Caco-2 (cell line): ENCODE measurements at regions not wholly inside any gene's neighbourhood (a gene's known extent, or its start where the extent isn't known, plus 50 kb on each side); places are given as distances from the start of the nearest gene placed in this dataset.

Source experiments
- BruUV-seq: library from RNA; stranded (reverse); fragments of 400-500 nt; replicated peaks from 2 replicates; lab custom pipeline; 2021; lab: Mats Ljungman, UMichigan
- CTCF ChIA-PET: fragments of 300-600 bp; sonication (Branson Sonifier 250); formaldehyde crosslinking; loops from one replicate; lab custom pipeline; 2022; ENCODE audit warnings: antibody characterized with exemption; lab: Charles Lee
- POLR2A ChIA-PET: fragments of 300-600 bp; sonication (Branson Sonifier 250); formaldehyde crosslinking; loops from one replicate; lab custom pipeline; 2022; ENCODE audit warnings: antibody characterized with exemption; lab: Charles Lee
- DNase-seq, 2 experiments: peaks; one replicate each; pipeline versions ENCODE4 v3.0.0 to v3.0.0-alpha.2; 2020 to 2022
- H3K27me3 ChIP-seq: replicated peaks from 2 replicates; pipeline ENCODE4 v1.6.0; 2011; ENCODE audit warnings: low read length; ENCODE audit not compliant: control insufficient read depth, insufficient read depth
- H3K36me3 ChIP-seq: 2 replicates; pipeline ENCODE4 v1.5.1; 2011; ENCODE audit warnings: low read length; ENCODE audit not compliant: control insufficient read depth, insufficient read depth
- H3K4me1 ChIP-seq: fragments of 250-450 bp; sonication (Bioruptor Pico); 2 replicates; pipeline ENCODE4 v1.5.1; 2020; ENCODE audit warnings: mild to moderate bottlenecking
- H3K4me3 ChIP-seq: 2 replicates; pipeline ENCODE4 v1.5.1; 2011; ENCODE audit warnings: low read depth, mild to moderate bottlenecking, control low read depth, low read length
- H3K9me3 ChIP-seq: fragments of 250-450 bp; sonication (Bioruptor Pico); 2 replicates; pipeline ENCODE4 v1.5.1; 2020; ENCODE audit warnings: mild to moderate bottlenecking, moderate library complexity
- H3K27ac Mint-ChIP-seq: one replicate; pipeline ENCODE4 v1.8.0; 2022; ENCODE audit warnings: mixed read lengths; ENCODE audit not compliant: unreplicated experiment
- H3K27me3 Mint-ChIP-seq: one replicate; pipeline ENCODE4 v1.8.0; 2022; ENCODE audit warnings: mixed read lengths; ENCODE audit not compliant: insufficient read depth, unreplicated experiment
- H3K36me3 Mint-ChIP-seq: one replicate; pipeline ENCODE4 v1.8.0; 2022; ENCODE audit warnings: mild to moderate bottlenecking, mixed read lengths; ENCODE audit not compliant: insufficient read depth, unreplicated experiment
- H3K4me1 Mint-ChIP-seq: one replicate; pipeline ENCODE4 v1.8.0; 2022; ENCODE audit warnings: low read depth, mixed read lengths; ENCODE audit not compliant: unreplicated experiment
- H3K4me3 Mint-ChIP-seq: one replicate; pipeline ENCODE4 v1.8.0; 2022; ENCODE audit warnings: mild to moderate bottlenecking, moderate library complexity, mixed read lengths; ENCODE audit not compliant: unreplicated experiment
- H3K9me3 Mint-ChIP-seq: one replicate; pipeline ENCODE4 v1.8.0; 2022; ENCODE audit warnings: mixed read lengths; ENCODE audit not compliant: unreplicated experiment
- intact Hi-C: fragments of 100-400 bp; cut with micrococcal nuclease; formaldehyde crosslinking; loops from one replicate; pipeline ENCODE4 v1.10.0; 2022; ENCODE audit not compliant: unreplicated experiment
- TF ChIP-seq, protein P1 (sequence below), 2 experiments: fragments of 200-600 bp in 1 of 2; IDR thresholded peaks; 1 replicate in 1 of 2; 2 replicates in 1 of 2; pipeline versions ENCODE4 v1.5.1 to v1.8.0; 2011 to 2022; ENCODE audit warnings: antibody characterized with exemption in 1 of 2, control low read depth in 1 of 2, inconsistent platforms in 1 of 2, low read depth in 1 of 2, low read length in 1 of 2, mild to moderate bottlenecking in 1 of 2, moderate library complexity in 1 of 2; ENCODE audit not compliant: insufficient read depth in 1 of 2, severe bottlenecking in 1 of 2, unreplicated experiment in 1 of 2

GRCh38 chr5:89981878-89982773 is 427.4 kb downstream of the CETN3 start:
- no peaks in the 10 kb centered on the region for H3K36me3 Mint-ChIP-seq
- H3K4me3 ChIP-seq = no peak overlapping the region
- intact Hi-C loops = no loop called here
- BruUV-seq = no TSS peak
- DNase-seq = no peak
- no peaks in the 10 kb centered on the region; the same call in 1 of the 2 replicates for H3K4me1 ChIP-seq
- H3K27me3 Mint-ChIP-seq = no peaks in the 10 kb centered on the region
- H3K9me3 Mint-ChIP-seq = peaks cover 11% of the 10 kb centered on the region
- POLR2A ChIA-PET = no interaction called here
- H3K36me3 ChIP-seq = no peaks in the 10 kb centered on the region
- no peaks in the 10 kb centered on the region for H3K9me3 ChIP-seq
- TF ChIP-seq, protein P1, sequence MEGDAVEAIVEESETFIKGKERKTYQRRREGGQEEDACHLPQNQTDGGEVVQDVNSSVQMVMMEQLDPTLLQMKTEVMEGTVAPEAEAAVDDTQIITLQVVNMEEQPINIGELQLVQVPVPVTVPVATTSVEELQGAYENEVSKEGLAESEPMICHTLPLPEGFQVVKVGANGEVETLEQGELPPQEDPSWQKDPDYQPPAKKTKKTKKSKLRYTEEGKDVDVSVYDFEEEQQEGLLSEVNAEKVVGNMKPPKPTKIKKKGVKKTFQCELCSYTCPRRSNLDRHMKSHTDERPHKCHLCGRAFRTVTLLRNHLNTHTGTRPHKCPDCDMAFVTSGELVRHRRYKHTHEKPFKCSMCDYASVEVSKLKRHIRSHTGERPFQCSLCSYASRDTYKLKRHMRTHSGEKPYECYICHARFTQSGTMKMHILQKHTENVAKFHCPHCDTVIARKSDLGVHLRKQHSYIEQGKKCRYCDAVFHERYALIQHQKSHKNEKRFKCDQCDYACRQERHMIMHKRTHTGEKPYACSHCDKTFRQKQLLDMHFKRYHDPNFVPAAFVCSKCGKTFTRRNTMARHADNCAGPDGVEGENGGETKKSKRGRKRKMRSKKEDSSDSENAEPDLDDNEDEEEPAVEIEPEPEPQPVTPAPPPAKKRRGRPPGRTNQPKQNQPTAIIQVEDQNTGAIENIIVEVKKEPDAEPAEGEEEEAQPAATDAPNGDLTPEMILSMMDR (IDR thresholded peaks at IDR 0.05; ENCODE audit: insufficient read depth in 1 of 2, low read depth in 1 of 2, low read length in 1 of 2, severe bottlenecking in 1 of 2, unreplicated experiment in 1 of 2) = no peak
- no peak overlapping the region for H3K27ac Mint-ChIP-seq
- CTCF ChIA-PET = no interaction called here
- H3K4me3 Mint-ChIP-seq = no peak overlapping the region
- H3K27me3 ChIP-seq = no peaks in the 10 kb centered on the region
- H3K4me1 Mint-ChIP-seq = peaks cover 7% of the 10 kb centered on the region

- POLR2A ChIA-PET = no interaction called here
- no peaks in the 10 kb centered on the region for H3K27me3 Mint-ChIP-seq
- no peak overlapping the region for H3K4me3 Mint-ChIP-seq
- intact Hi-C loops = no loop called here
- no peak for DNase-seq
- Histone ChIP-seq H3K36me3 (no peaks in the 10 kb centered on the region), H3K27me3 (no peaks in the 10 kb centered on the region), H3K9me3 (no peaks in the 10 kb centered on the region), H3K4me3 (no peak overlapping the region), H3K4me1 (no peaks in the 10 kb centered on the region; the same call in 1 of the 2 replicates)
- H3K9me3 Mint-ChIP-seq = peaks cover 11% of the 10 kb centered on the region
- no peak overlapping the region for H3K27ac Mint-ChIP-seq
- no peaks in the 10 kb centered on the region for H3K36me3 Mint-ChIP-seq
- H3K4me1 Mint-ChIP-seq = peaks cover 7% of the 10 kb centered on the region
- TF ChIP-seq, protein P1 (IDR thresholded peaks at IDR 0.05; ENCODE audit: insufficient read depth in 1 of 2, low read depth in 1 of 2, low read length in 1 of 2, severe bottlenecking in 1 of 2, unreplicated experiment in 1 of 2) = no peak
- CTCF ChIA-PET = no interaction called here
- no TSS peak for BruUV-seq
These were observed 428.5 kb downstream of the CETN3 start for GRCh38 chr5:89981021-89981420.

DNA sequence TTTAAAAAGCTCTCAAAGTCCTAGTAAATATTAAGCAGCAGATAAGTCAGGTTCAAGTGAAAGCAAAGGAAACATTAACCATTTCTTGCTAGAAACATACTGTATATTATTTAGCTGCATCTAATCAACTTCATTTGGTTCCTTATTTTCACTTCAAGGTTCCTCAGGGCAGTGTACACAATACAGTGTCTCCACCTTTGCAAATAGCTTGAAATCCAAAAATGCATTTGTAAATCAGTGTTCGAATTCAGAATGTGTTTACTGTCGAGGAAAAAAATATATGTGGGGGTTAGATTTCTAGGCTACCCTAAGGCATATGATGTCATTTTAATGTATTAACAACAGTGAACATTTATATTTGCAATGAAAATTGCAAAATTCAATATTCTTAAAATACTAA is 436.0 kb downstream of the CETN3 start:
- no peak for DNase-seq
- H3K36me3 Mint-ChIP-seq = no peaks in the 10 kb centered on the region
- Histone ChIP-seq H3K36me3 (no peaks in the 10 kb centered on the region), H3K4me3 (no peak overlapping the region), H3K9me3 (no peaks in the 10 kb centered on the region), H3K27me3 (no peaks in the 10 kb centered on the region), H3K4me1 (no peaks in the 10 kb centered on the region)
- ChIA-PET CTCF (no interaction called here), POLR2A (no interaction called here)
- no peak overlapping the region for H3K27ac Mint-ChIP-seq
- H3K27me3 Mint-ChIP-seq = no peaks in the 10 kb centered on the region
- TF ChIP-seq, protein P1 (IDR thresholded peaks at IDR 0.05; ENCODE audit: insufficient read depth in 1 of 2, low read depth in 1 of 2, low read length in 1 of 2, severe bottlenecking in 1 of 2, unreplicated experiment in 1 of 2) = no peak
- intact Hi-C loops = no loop called here
- peaks cover 2% of the 10 kb centered on the region for H3K4me1 Mint-ChIP-seq
- H3K4me3 Mint-ChIP-seq = no peak overlapping the region
- BruUV-seq = no TSS peak
- H3K9me3 Mint-ChIP-seq = peaks cover 3% of the 10 kb centered on the region
